ENCODE measurements at regions not wholly inside any gene's neighbourhood (a gene's known extent, or its start where the extent isn't known, plus 50 kb on each side); places are given as distances from the start of the nearest gene placed in this dataset.

DNA sequence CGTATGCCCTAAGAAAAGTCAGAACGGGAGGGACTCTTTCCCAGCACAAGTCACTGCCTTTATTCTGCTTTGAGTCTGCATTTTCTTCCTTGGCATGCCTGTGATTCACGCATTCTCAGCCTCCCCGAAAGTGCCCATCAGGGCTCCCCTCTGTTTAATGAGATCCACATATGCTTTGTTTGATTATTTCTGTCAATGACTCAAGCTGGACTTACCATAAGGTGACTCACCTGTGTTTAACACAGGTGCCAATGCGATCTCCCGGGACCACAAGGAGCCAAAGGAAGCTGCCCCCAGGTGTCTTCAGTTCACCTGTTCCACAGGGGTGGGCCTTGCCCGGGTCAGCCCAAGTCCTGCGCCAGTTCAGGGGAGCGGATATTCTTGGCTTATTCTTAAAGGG is 386.0 kb upstream of the SHH start:
- Histone ChIP-seq H3K27me3 (no peaks in the 10 kb centered on the region), H3K27ac (no peak overlapping the region), H3K4me1 (ENCODE audit: insufficient read depth) (no peaks in the 10 kb centered on the region), H3K9me3 (ENCODE audit: low read depth) (no peaks in the 10 kb centered on the region), H3K4me2 (no peak overlapping the region), H3K4me3 (no peak overlapping the region), H3K9me2 (replicated peaks; ENCODE audit: insufficient read depth) (no peaks in the 10 kb centered on the region), H3K79me2 (no peaks in the 10 kb centered on the region), H4K20me1 (ENCODE audit: insufficient read depth, poor library complexity, severe bottlenecking) (no peaks in the 10 kb centered on the region), H3K36me3 (replicated peaks; ENCODE audit: insufficient read depth, low read depth) (no peaks in the 10 kb centered on the region), H2AFZ (no peak overlapping the region)
- no peak for DNase-seq (ENCODE audit: low spot score)
- WGBS (ENCODE audit: low lambda C conversion rate, missing lambda C conversion rate), result 88% methylated on average over 9 of the region's 9 CpGs
- TF ChIP-seq EZH2 (IDR thresholded peaks at IDR 0.05; ENCODE audit: borderline replicate concordance) (no peak), EZH2phosphoT487 (IDR thresholded peaks at IDR 0.05; ENCODE audit: low read depth, severe bottlenecking, unreplicated experiment) (no peak)

DNA sequence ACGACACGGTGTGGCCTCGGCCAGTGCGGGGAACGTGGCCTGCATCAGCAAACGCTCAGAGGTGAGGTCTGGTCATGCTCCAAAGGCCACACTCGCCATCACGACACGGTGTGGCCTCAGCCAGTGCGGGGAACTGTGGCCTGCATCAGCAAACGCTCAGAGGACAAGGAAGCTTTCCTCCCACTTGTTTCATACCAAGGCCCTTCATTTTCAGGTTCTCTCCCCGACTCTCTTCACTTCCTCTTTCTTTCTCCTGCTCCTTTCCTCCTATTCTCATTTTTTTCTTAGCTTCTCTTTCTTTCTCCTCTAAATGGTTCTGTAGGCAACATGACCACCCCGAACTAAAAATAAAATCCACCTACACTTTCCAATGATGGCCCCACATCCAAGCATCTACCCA is 384.4 kb upstream of the SHH start:
- TF ChIP-seq, protein P1, sequence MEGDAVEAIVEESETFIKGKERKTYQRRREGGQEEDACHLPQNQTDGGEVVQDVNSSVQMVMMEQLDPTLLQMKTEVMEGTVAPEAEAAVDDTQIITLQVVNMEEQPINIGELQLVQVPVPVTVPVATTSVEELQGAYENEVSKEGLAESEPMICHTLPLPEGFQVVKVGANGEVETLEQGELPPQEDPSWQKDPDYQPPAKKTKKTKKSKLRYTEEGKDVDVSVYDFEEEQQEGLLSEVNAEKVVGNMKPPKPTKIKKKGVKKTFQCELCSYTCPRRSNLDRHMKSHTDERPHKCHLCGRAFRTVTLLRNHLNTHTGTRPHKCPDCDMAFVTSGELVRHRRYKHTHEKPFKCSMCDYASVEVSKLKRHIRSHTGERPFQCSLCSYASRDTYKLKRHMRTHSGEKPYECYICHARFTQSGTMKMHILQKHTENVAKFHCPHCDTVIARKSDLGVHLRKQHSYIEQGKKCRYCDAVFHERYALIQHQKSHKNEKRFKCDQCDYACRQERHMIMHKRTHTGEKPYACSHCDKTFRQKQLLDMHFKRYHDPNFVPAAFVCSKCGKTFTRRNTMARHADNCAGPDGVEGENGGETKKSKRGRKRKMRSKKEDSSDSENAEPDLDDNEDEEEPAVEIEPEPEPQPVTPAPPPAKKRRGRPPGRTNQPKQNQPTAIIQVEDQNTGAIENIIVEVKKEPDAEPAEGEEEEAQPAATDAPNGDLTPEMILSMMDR (IDR thresholded peaks at IDR 0.05; ENCODE audit: poor library complexity), result no peak
- TF ChIP-seq EZH2phosphoT487 (IDR thresholded peaks at IDR 0.05; ENCODE audit: low read depth, severe bottlenecking, unreplicated experiment) (no peak), EZH2 (IDR thresholded peaks at IDR 0.05; ENCODE audit: borderline replicate concordance) (no peak)
- Histone ChIP-seq H3K4me1 (ENCODE audit: insufficient read depth) (no peaks in the 10 kb centered on the region), H3K27ac (no peak overlapping the region), H3K4me2 (no peak overlapping the region), H3K9me2 (replicated peaks; ENCODE audit: insufficient read depth) (no peaks in the 10 kb centered on the region), H2AFZ (no peak overlapping the region), H3K36me3 (replicated peaks; ENCODE audit: insufficient read depth, low read depth) (no peaks in the 10 kb centered on the region), H3K27me3 (no peaks in the 10 kb centered on the region), H4K20me1 (ENCODE audit: insufficient read depth, poor library complexity, severe bottlenecking) (no peaks in the 10 kb centered on the region), H3K79me2 (no peaks in the 10 kb centered on the region), H3K4me3 (no peak overlapping the region), H3K9me3 (ENCODE audit: low read depth) (no peaks in the 10 kb centered on the region)
- DNase-seq (ENCODE audit: low spot score), result no peak
- 95% methylated on average over 13 of the region's 13 CpGs for WGBS (ENCODE audit: low lambda C conversion rate, missing lambda C conversion rate)

DNA sequence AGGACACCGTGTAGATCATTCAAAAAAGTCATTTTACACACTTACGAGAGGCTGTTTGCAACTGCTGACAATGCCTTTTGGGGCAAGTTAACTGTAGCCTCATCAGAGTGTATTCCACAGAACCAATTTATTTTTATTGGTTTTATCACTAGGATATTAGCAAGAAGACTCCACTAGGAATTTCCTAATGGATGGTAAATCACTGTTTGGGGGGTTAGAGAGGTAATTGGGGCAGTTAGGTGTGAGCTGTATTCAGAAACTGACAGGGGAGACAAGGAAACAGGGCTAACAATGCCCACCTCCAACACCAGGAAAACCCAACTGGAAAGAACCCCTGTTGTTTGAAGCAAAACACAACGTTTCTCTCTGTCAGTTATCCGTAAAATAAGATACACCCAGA is 383.0 kb upstream of the SHH start:
- WGBS (ENCODE audit: low lambda C conversion rate, missing lambda C conversion rate), result 86% methylated on average over 4 of the region's 4 CpGs
- H3K4me3 ChIP-seq, result no peak overlapping the region
- no peak overlapping the region for H2AFZ ChIP-seq
- no peak overlapping the region for H3K27ac ChIP-seq
- no peaks in the 10 kb centered on the region for H3K79me2 ChIP-seq
- DNase-seq (ENCODE audit: low spot score), result no peak
- H3K4me2 ChIP-seq, result no peak overlapping the region
- no peaks in the 10 kb centered on the region for H3K9me3 ChIP-seq (ENCODE audit: low read depth)
- no peaks in the 10 kb centered on the region for H4K20me1 ChIP-seq (ENCODE audit: insufficient read depth, poor library complexity, severe bottlenecking)
- H3K27me3 ChIP-seq, result no peaks in the 10 kb centered on the region
- no peaks in the 10 kb centered on the region for H3K36me3 ChIP-seq (replicated peaks; ENCODE audit: insufficient read depth, low read depth)
- H3K9me2 ChIP-seq (replicated peaks; ENCODE audit: insufficient read depth), result no peaks in the 10 kb centered on the region
- no peak for TF ChIP-seq EZH2phosphoT487 (IDR thresholded peaks at IDR 0.05; ENCODE audit: low read depth, severe bottlenecking, unreplicated experiment)
- TF ChIP-seq, protein P1 (IDR thresholded peaks at IDR 0.05; ENCODE audit: poor library complexity), result no peak
- TF ChIP-seq EZH2 (IDR thresholded peaks at IDR 0.05; ENCODE audit: borderline replicate concordance), result no peak
- H3K4me1 ChIP-seq (ENCODE audit: insufficient read depth), result no peaks in the 10 kb centered on the region

DNA sequence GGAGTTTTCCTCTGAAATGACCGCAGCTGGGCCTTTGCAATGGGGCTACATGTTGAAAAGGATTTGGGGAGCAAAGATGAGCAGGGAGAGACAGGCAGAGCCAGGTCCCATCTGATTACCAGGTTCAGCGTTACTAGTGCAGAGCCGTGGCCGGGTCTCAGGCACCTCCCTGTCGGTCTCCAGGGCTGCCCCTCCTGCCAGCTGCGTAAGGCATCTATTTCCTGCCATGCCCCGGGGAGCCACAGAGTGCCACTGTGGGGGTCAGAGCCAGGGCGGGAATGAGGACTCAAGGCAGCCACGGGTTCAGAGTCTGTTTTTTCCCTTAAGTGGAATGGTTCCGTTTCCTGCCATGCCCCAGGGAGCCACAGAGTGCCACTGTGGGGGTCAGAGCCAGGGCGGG is 382.6 kb upstream of the SHH start:
- Histone ChIP-seq H3K36me3 (replicated peaks; ENCODE audit: insufficient read depth, low read depth) (no peaks in the 10 kb centered on the region), H3K9me2 (replicated peaks; ENCODE audit: insufficient read depth) (no peaks in the 10 kb centered on the region), H3K4me3 (no peak overlapping the region), H3K79me2 (no peaks in the 10 kb centered on the region), H3K27ac (no peak overlapping the region), H3K27me3 (no peaks in the 10 kb centered on the region), H3K9me3 (ENCODE audit: low read depth) (no peaks in the 10 kb centered on the region), H3K4me2 (no peak overlapping the region), H4K20me1 (ENCODE audit: insufficient read depth, poor library complexity, severe bottlenecking) (no peaks in the 10 kb centered on the region), H2AFZ (no peak overlapping the region), H3K4me1 (ENCODE audit: insufficient read depth) (no peaks in the 10 kb centered on the region)
- WGBS (ENCODE audit: low lambda C conversion rate, missing lambda C conversion rate), result 82% methylated on average over 11 of the region's 11 CpGs
- TF ChIP-seq, protein P1 (IDR thresholded peaks at IDR 0.05; ENCODE audit: poor library complexity), result no peak
- no peak for TF ChIP-seq EZH2phosphoT487 (IDR thresholded peaks at IDR 0.05; ENCODE audit: low read depth, severe bottlenecking, unreplicated experiment)
- no peak for TF ChIP-seq EZH2 (IDR thresholded peaks at IDR 0.05; ENCODE audit: borderline replicate concordance)
- no peak for DNase-seq (ENCODE audit: low spot score)

Measured in hepatocyte (in vitro differentiated cells).